HG03139 (cell line): ENCODE measurements at regions not wholly inside any gene's neighbourhood (a gene's known extent, or its start where the extent isn't known, plus 50 kb on each side); places are given as distances from the start of the nearest gene placed in this dataset.

Experiments
- ATAC-seq: cut with Tn5 transposase; IDR thresholded peaks from one replicate; pipeline ENCODE4 v1.9.1; 2021; ENCODE audit not compliant: unreplicated experiment

GRCh38 chr4:181588733-181589302 lies 654.4 kb upstream of the TENM3 start:
- ATAC-seq: no peak

- ATAC-seq: no peak
Measured at GRCh38 chr4:181592221-181592745, 650.9 kb upstream of the TENM3 start.

- no peak for ATAC-seq
Measured at GRCh38 chr4:181593703-181594102, 649.5 kb upstream of the TENM3 start.

- ATAC-seq: no peak
Measured at GRCh38 chr4:181594188-181594587, 649.0 kb upstream of the TENM3 start.

GRCh38 chr4:181595716-181596115 lies 647.5 kb upstream of the TENM3 start:
- no peak for ATAC-seq

- ATAC-seq: no peak
Measured at GRCh38 chr4:181597766-181598165, 645.4 kb upstream of the TENM3 start.

GRCh38 chr4:181599134-181599533 lies 644.1 kb upstream of the TENM3 start:
- ATAC-seq: no peak

- no peak for ATAC-seq
Measured at GRCh38 chr4:181601103-181601502, 642.1 kb upstream of the TENM3 start.

- no peak for ATAC-seq
Measured at GRCh38 chr4:181604546-181604945, 638.7 kb upstream of the TENM3 start.

- ATAC-seq: no peak
Measured at GRCh38 chr4:181606300-181606699, 636.9 kb upstream of the TENM3 start.

- ATAC-seq: no peak
Measured at GRCh38 chr4:181608181-181608580, 635.0 kb upstream of the TENM3 start.

GRCh38 chr4:181611033-181611711 lies 632.0 kb upstream of the TENM3 start:
- no peak for ATAC-seq

- no peak for ATAC-seq
Measured at GRCh38 chr4:181611946-181612600, 631.1 kb upstream of the TENM3 start.

- no peak for ATAC-seq
Measured at GRCh38 chr4:181613200-181613599, 630.0 kb upstream of the TENM3 start.

- ATAC-seq: no peak
Measured at GRCh38 chr4:181618038-181618618, 625.1 kb upstream of the TENM3 start.

- ATAC-seq: no peak
Measured at GRCh38 chr4:181618896-181619295, 624.3 kb upstream of the TENM3 start.

- ATAC-seq: no peak
Measured at GRCh38 chr4:181619651-181620050, 623.6 kb upstream of the TENM3 start.

GRCh38 chr4:181637186-181638105 lies 605.8 kb upstream of the TENM3 start:
- no peak for ATAC-seq

GRCh38 chr4:181643466-181643865 lies 599.7 kb upstream of the TENM3 start:
- ATAC-seq: no peak

GRCh38 chr4:181645489-181645888 lies 597.7 kb upstream of the TENM3 start:
- ATAC-seq: no peak

GRCh38 chr4:181646864-181647263 lies 596.3 kb upstream of the TENM3 start:
- no peak for ATAC-seq
